Esophagus mucosa (tissue), 1 donor: ENCODE measurements at regions not wholly inside any gene's neighbourhood (a gene's known extent, or its start where the extent isn't known, plus 50 kb on each side); places are given as distances from the start of the nearest gene placed in this dataset.

Experiments used
- ATAC-seq: fragments of 200-7000 bp; cut with Tn5 transposase; one replicate; pipeline ENCODE4 v1.9.1; 2020
- donor health status: DM: yes; HTN: yes; CAD: no.

- ATAC-seq, result no peak
Measured at GRCh38 chr7:56291-56913, 136.0 kb upstream of the FAM20C start.

DNA sequence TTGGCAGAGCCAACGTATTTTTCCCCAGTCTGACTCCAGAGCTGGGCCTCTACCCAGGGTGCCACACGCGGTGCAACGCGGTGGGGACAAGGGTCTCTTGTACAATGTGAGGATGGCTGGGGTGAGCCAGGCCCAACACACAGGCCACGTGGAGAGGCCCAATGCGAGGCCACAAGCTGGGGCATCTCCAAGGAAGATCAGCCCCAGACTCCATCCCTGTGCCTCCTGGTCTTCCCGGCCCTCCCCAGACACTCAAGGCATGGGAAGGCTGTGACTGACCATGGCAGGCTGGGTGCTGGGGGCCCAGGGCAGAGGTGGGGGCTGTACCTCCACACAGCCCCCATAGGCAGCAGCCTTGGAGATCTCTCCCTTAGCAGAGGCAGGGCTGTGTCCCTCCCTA is 135.3 kb upstream of the FAM20C start:
- no peak for ATAC-seq

DNA sequence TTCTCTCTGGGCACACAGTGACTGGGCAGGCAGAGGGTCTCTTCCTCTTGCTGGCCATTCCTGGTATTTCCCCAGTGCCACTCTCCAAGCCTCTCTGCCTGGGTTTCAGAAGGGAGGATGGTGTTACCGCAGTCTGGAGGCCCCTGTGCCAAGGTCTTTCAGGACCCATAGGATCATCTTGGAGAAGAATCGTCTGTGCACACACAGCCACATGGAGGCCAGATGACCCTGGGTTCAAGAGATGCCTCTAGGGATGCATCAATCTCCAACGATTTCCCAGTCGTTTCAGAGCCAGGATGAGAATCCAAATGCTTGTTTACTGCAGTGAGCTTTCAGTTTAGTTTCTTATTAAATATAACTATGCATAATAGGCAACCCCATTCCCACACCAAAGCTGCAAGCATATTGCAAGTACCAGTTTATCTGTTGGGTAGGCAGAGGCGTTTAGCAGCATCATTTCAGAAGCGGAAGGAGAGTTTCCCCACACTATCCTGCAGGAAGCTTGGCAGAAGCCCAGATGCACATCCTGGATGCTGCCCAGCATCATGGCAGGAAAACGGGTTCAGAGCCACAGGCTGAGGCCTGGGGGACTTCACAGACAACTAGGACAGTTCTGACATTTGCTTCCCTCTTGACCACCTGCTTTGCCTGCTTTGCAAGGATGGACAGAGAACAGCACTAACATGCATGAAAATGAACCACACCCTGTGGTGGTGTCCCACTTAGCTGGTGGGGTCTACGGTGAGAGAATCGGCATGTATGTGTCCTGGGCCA is 134.7 kb upstream of the FAM20C start:
- no peak for ATAC-seq

- no peak for ATAC-seq
Measured at GRCh38 chr7:58316-58715, 134.1 kb upstream of the FAM20C start.

GRCh38 chr7:59079-60016 is 133.0 kb upstream of the FAM20C start:
- no peak for ATAC-seq

GRCh38 chr7:60017-60675 is 132.2 kb upstream of the FAM20C start:
- ATAC-seq, result no peak

DNA sequence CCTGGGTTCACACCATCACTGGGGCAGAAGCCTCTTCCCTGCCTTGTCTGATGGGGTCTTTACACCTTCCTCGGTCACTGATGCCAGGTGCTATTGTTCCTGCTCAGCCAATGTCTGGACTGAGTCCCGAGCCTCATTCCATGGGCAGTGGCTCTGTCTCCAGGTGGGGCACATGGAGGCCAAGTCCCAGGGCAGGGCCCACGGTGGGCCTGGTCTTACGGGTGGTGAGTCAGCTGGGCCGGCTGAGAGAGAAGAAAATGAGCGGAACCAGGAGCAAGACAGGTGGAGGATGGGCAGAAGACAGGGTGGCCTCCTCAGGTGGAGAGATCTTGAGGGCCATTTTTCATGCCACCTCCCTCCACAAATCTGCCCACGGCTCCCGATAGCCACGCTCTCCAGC is 131.7 kb upstream of the FAM20C start:
- ATAC-seq, result no peak

GRCh38 chr7:61111-61510 is 131.3 kb upstream of the FAM20C start:
- ATAC-seq, result no peak

GRCh38 chr7:61576-62360 is 130.6 kb upstream of the FAM20C start:
- ATAC-seq, result no peak

- ATAC-seq, result no peak
Measured at GRCh38 chr7:62361-63116, 129.8 kb upstream of the FAM20C start.

GRCh38 chr7:63117-63480 is 129.3 kb upstream of the FAM20C start:
- no peak for ATAC-seq

GRCh38 chr7:63521-64021 is 128.8 kb upstream of the FAM20C start:
- ATAC-seq, result no peak

DNA sequence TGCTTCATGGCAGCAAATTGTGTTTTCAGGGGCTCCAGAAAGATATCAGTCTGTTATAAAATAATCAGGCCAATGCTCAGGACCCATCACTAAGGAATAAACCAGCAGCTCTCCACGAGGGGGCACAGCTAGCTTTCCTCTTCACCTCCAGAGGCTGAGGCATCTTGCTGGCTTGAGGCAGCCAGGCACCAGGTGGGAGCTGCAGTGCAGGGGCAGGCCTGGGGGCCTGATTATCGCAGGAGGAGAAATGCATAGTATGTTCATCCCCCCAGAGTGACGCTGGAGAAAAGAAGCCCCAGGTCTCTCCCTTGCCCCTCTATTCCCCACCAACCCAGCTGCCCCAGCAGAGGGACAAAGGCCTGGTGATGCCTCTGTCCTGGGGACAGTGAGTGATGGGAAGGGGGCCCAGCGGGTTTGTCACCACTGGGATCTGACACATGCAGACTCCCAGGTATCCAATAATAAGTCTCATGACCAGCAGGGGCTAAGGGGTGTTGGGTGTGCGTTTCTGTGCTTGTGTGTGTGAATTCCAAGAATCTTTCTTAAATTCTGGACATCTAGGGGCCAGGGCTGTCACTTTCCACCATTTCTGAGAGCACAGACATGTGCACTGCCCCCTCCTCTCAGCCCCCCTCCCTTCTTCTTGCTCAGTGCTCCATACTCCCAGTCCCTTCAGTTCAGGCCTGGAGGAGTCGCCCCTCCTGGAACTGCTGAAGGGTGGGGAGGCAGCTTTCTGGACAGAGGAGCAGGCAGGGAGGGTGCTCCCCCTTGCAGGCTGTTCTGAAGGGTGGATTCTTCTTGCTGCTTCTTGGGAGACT is 128.1 kb upstream of the FAM20C start:
- no peak for ATAC-seq

DNA sequence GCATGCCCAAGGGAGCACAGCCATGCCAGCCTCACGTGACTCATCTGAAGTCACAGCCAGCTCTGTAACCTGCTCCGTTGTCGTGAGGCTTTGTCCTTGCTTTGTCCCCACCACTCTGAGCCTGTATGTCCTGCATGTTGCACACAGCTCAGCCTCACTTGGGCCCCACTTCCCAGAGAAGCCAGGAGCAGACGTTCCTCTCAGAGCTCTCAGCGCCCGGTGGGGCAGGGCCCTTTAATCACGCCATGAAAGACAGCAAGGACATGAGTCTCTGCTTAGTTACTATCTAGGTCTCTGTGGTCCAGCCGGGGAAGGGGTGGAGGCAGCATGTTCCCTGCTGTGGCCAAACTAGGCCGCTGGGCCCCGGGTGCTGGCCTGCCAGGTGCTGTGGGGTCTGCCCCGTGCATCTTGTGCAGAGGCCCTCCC is 127.4 kb upstream of the FAM20C start:
- ATAC-seq, result no peak

GRCh38 chr7:65554-65953 is 126.8 kb upstream of the FAM20C start:
- ATAC-seq, result no peak

GRCh38 chr7:66296-66695 is 126.1 kb upstream of the FAM20C start:
- no peak for ATAC-seq

GRCh38 chr7:66741-67140 is 125.6 kb upstream of the FAM20C start:
- ATAC-seq, result no peak

DNA sequence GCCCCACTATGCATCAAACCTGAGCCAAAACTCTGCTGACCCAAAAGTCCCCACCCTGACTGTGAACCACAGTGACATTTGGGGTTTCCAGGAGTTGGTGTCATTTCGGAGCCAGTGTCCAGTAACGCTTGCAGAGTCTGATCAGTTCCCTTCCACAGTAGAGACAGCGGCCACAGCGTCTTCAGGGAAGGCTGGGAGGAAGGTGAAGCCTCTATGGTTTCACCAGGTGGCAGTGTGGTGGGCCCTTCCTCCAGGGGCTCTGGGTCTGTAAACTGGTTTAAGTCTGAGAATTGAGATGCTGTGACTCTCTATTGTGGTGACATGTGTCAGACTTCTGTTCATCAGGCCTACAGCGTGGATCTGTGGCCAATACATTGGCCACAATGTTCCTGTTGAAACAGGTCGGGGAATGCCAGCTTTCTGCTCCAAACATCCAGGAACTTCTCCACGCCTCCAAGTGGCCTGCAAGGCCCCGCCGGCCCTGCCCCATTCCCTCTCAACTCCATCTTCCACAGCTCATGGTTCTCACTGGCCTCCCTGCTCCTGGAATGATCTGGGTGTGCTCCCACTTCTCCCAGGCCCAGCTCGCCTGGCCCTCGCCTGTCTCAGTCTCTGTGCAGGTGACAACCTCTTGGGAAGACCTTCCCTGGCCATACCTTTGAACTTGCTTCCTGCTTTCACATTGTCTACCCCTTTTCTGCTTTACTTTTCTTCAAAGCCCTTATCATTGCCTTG is 124.5 kb upstream of the FAM20C start:
- ATAC-seq, result peak; percentile 28

DNA sequence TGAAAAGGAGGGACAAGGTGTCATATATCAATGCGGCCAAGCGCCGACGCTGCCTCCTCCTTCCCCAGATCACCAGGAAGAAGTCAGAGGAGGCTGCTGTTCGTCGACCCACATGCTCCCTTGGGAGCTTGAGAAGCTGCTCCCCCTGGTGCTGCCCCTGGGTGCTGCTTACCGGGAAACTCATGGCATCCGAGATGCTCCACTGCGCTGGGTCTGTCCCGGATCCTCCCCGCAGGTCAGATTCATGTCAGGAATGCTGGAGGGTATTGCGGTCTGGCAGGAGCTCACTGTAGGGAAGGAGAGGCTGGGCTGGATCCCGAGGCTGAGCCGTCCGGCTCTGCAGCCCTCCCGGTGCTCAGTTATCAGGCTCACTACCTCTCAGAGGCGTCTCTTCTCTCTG is 123.7 kb upstream of the FAM20C start:
- peak; percentile 25 for ATAC-seq
